HG03045 (cell line): ENCODE measurements at regions not wholly inside any gene's neighbourhood (a gene's known extent, or its start where the extent isn't known, plus 50 kb on each side); places are given as distances from the start of the nearest gene placed in this dataset.

Experiments used
- ATAC-seq: cut with Tn5 transposase; IDR thresholded peaks from one replicate; pipeline ENCODE4 v1.9.1; 2021; ENCODE audit warnings: mild to moderate bottlenecking, moderate library complexity; ENCODE audit not compliant: unreplicated experiment

DNA sequence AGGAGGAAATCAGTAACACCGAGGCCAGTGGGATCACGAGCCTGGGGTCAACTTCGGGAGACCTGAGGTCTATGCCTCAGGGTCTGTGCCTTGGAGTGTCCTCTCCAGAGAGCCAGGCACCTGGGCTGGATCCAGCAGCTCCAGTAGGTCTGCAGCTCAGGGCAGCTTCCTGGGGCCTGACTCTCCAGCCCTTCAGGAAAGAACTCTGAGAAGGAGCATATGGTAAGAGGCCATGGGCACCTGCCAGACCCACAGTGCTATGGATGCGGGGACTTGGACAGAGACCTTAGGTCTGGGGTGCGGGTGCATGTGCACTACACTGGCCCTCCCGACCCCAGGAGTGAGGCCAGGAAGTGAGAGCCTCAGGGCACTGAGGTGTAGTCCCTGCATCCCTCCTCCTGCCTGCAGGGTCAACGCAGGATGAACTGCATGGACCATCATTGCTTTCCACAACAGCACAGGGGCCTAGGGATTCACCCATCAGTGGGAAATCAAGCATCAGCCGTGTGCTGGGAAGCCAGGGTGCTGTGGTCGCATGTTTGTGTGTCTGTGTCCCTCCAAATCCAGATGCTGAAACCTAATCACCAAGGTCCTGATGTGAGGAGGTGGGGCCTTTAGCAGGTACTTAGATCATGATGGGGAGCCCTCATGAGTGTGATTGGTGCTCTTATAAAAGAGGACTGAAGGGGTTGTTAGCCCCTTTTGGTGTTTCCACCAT, 210.9 kb upstream of the CST7 start:
- ATAC-seq = no peak

DNA sequence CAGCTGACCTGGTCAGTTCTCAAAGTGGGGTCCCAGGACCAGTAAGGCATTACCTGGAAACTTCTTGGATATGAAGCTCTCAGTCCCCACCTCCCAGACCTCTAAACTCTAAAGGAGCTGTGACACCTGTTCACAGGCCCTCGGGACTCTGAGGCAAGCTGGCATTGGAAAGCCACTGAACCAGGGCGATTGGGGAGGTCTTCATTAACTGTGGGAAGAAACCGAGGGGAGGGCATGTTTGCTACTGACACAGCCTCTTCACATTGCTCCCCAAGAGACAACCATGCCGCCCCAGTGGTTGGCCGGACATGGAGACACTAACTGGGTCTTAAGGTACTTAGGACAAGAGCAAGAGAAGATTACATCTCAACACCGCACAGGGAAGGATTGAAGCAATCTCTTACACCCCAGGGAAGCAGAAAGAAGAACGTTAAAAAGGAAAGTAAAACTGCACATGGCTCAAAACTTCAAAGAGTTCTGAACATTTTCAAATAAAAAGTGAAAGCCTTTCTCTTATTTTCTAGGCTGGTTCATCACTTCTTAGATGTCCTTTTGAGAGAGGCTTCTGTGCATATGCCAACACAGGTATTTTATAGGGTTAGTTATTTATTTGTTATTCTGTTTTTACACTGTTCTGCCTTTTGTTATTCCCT, 210.0 kb upstream of the CST7 start:
- no peak for ATAC-seq

DNA sequence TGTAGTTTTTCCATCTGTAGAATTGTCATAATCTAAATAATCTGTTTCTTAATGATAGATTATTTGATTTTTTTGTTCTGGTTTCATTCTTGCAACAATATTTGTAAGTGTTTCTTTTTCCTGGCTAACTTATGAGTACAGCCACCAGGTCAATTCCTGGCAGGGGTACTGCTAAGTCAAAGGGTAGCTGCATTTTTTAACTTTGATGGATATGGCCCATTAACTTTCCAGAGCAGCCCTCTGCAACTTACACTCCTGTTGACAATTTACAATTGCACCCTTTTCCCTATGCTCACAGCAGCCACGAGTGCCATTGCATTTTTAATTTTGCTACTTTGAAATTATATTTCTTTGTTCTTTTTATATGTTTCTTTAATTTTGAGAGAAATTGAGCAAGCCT, 209.3 kb upstream of the CST7 start:
- ATAC-seq = no peak

DNA sequence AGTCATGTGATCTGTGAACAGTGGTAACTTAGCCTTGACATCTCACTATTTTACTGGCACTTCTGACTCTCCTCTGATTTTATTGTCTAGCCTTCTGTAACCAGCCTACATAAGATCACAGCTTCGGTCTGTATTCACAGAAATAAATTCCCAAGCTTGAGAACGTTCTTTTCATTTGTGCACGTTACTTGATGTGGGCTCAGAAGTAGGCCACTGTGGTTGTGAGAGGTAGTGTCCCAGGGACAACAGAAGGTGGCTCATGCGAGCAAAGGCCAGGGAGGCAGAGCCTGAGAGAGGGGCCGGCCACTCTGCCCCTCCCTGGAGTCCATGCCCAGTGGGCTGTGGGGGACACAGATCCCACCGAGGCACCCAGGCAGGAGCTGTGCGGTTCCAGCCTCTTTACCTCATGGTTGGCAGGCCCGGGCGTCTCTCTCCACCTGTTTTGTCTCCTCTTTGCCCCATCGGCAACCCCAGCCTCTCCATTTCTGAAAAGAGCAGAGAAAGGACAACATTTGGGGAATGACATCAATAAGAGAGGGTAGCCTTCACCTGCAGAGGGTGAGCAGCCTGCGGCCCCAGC, 207.5 kb upstream of the CST7 start:
- no peak for ATAC-seq

DNA sequence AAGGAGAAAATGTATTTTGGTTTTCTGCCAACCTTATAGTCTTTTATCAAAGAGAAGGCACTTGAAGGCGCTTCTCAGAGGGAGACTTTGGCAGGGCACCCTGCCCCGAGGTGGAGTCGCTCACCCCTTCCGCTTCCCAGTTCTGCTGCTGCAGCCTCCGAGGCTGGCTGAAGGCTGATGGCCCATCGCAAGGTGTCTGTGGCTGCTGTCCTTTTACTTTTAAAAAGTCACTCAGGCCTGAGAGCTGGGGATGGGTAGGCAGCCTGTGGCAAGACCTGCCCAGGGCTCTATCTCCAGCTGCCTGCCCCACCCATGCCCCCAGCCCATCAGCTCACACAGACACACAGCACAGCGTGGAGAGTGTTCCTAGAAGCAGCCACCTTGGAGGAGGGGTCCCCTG, 206.6 kb upstream of the CST7 start:
- ATAC-seq = no peak

DNA sequence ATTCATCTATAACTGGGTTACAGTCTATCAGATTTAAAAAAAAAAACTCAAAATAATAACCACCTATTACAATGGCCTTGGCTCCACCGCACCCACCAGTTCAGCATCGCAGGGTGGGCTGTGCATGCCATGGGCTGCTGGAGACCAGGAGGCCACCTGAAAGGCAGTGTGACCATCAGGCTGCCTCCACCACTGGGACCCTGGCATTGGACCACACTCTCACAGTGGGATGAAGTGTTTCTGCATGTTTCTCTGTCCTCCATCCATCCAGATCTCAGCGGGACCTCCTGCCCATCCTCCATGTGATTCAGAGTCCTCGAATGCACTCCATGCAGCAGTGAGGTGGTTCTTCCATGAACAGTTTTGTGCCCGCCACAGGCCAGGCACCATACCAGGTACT, 206.1 kb upstream of the CST7 start:
- ATAC-seq = no peak

DNA sequence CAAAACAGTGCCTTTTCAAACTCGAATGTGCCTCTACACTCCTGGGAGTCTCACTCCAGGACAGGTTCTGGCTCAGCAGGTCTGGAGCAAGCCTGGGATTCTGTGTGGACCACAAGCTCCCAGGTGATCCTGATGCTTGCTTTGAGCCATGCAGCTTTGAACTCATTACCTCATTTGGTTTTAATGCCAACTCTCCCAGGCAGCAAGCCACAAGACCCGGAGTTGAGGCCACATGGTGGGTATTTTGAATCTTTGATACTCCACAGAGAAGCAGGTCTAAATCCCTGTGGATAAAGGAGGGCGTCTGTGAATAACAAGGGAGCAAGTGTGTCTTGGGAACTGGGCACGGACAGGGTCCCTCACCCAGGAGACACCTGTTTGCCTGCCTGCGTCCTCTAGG, 205.4 kb upstream of the CST7 start:
- ATAC-seq = no peak

DNA sequence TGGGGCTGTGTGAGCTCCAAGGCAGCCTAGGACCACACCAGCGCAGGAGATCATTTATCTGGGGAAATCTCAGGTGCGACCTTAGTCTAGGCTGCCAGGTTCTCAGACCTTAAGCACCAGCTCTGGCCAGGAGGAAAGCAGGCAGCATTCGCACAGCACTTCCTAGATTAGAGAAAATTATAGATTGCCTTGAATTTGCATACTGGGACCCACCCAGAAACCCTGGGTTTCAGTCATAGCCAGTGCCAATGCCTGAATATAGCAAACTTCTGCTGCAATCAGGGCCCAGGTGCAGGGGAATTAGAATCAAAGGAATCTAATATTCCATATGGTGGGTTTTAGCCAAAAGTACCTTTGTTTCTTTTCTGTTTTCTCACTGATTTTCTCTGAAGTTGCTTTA, 204.3 kb upstream of the CST7 start:
- ATAC-seq = no peak

DNA sequence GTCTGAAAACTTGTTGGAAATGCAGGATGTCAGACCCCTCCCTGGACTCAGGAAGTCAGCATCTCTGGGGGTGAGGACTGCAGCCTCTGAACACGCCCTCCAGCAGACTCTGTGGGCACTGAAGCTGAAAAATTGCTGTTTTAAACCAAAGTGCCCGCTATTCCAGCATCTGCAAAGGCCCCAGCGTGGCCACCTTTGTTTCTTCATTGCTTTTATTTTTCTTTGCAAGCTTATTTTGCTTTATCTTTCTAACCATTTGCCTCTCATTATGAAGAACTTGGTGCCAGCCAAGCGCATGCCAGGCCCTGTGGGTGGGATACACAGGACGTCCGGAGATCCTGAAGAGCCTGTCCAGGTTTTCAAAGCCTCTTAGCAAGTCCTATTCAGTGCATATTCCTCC, 203.9 kb upstream of the CST7 start:
- no peak for ATAC-seq

DNA sequence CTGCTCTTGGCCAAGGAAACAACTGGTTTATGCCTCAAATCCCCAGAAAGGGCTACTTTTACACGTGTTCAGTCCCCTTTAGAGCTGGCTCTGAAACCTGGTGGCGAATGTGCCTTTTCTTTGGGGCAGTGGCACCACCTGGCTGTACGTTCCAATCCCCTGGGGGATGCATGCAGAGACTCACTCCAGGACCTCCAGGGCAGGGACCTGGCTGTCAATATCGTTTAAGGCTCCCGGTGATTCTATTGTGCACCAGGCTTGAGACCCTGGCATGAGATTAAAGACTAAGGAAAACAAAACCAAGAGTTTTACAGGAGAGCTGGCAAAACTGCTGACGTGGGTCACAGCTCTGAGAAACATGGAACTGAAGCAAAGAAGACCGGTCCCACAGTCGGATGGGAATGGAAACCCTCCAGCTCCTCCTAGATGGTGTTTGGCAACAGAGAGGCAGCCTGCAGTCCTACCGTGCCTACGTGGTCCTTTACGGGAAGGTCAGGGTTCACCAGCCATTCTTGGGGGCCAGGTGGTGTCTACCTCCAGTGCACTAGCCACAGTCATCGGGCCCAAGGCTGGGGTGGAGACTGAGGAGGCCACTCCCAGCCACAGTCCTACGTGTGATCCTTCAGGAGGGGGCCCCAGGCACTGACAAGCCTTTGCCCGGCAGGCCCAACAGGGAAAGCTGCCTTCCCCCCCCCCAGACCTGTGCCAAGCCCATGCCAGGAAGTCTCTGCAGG, 203.3 kb upstream of the CST7 start:
- ATAC-seq = no peak

DNA sequence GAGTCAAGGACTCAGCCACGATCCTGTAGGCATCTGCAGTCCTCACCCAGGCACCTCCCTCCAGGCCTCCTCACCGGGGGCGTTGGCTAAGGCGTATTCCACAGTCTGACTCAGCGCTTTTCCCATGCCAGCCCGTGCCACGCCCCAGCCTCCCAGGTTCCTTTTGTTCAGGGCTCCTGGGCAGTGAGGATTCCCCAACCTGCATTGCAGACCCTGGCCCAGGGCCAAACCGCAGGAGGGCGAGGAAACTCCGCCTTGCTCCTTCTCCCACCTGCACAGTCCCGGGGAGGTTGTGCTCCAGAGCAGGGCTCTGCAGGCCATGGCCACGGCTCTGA, 202.8 kb upstream of the CST7 start:
- ATAC-seq = no peak

DNA sequence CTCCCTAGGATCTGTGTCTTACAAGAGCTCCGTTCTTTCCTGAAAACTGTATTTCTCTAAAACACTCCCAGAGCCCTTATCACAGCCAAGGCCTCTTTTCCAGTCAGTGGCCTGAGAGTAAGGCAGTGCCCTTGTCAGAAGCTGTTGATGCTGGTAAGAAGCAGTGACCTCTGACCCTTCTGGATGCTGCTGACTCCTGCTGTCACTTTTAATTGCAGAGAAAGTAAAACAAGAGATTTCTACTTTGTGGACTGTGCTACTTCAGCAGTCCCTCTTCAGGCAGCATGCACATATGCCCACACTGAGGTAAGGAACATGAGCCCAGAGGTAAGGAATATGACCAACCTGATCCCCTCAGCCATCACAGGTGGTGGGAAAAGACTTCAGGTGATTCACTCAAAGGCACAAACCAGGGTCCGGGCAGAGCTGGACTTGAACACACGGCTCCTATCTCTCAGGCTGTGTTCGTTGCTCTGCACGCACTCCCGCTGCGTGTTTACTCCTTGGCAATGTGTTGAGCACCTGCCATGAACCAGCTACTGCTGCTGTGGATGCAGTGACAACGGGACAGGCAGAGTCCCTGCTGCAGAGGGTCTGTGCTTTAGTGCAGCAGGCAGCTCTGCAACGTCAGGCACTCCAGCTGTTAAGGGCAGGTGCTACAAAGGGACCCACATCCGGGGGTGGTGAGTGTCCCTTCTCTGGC, 201.9 kb upstream of the CST7 start:
- no peak for ATAC-seq

DNA sequence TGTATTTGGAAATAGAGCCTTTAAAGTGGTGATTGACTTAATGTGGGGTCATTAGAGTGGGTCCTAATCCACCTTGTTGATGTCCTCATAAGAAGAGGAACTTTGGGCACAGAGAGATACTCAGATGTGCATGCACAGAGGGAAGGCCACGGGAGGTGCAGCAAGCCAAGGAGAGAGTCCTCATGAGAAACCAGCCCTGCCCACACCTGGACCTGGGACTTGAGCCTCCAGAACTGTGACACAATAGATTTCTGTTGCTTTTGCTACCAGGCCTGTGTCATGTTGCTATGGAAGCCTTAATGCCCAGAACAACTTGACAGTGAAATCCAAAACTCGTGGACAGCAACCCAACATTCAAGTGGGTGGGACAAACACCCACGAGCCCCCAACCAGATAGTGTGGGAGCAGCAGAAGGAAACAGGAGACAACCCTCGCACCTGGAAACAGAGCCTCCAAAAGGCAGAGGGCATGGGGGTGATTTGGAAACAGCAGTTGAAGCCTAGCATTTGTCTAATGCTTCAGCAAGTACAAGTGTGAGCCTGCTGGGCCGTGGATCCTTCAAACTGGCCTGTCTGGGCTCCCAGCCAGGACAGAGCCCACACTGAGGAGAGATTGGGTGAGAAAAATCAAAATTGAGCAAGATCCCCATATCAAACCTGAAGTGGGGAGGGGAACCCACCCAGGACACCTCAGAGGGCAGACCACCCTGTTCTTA, 201.0 kb upstream of the CST7 start:
- no peak for ATAC-seq

DNA sequence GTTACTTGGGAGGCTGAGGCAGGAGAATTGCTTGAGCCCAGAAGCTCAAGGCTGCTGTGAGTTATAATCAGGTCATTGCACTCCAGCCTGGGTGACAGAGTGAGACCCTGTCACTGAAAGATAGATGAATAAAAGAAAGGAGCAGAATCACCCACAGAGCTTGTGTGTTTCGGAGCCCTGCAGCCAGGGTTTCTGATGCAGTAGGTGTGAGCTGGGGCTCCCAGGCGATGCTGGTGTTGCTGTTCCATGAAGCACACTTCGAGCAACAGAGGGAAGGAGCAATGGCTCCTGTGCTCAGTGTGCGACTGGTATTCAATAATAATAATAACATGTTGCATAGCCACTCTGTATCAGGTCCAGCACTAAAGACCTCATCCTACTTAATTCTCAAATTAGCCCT, 197.5 kb upstream of the CST7 start:
- ATAC-seq = no peak

DNA sequence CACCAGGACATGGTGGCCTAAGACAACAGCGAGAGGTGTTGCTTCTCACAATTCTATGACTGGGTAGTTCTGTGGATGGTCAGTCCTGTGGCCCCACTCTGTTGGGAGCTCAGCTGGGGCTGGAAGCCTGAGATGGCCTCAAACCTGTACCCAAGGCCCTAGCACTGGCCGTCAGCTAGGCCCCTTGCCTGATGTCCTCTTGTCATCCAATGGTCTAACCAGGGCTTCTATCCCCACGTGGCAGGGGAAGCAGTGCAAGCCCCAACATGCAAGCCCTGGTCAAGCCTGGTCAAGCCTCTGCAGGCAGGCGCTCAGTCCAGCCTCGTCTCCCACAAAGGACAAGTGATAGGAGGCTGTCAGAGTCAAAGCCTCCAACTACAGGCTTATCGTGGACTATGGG, 196.5 kb upstream of the CST7 start:
- no peak for ATAC-seq

DNA sequence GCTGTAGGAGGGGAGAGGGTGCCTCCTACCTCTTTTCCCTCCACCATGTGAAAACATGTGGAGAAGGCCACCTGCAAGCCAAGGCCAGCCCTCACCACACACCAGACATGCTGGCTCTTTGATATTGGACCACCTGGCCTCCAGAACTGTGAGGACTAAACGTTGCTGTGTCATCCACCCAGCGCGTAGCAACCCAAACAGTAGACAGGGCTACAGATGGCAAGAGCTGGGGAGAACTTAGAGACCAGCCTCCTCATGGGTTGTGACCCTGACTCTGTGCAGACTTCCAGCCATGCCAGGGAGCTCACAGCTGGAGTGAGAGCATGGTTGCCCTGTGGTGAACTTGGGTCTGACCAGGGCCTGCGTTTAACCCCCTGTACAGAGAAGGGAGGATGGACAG, 195.9 kb upstream of the CST7 start:
- ATAC-seq = no peak

DNA sequence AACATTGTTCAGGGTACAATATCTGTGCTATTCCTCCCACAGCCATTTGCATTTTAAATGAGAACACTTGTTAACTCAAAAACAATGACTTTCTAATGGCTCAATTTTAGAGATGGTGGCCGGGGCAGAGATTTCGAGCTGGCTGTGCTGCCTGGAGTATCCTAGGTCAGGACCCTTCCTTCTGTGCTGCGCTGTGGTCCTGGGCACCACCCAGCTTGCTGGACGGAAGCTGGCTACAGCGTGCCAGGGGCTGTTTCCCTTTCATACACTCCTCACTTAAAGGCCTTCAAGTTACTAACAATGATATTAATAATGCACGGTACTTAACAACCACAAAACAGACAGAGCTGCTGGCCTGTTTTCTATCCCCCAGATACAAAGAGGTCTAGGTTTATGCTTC, 194.4 kb upstream of the CST7 start:
- no peak for ATAC-seq

DNA sequence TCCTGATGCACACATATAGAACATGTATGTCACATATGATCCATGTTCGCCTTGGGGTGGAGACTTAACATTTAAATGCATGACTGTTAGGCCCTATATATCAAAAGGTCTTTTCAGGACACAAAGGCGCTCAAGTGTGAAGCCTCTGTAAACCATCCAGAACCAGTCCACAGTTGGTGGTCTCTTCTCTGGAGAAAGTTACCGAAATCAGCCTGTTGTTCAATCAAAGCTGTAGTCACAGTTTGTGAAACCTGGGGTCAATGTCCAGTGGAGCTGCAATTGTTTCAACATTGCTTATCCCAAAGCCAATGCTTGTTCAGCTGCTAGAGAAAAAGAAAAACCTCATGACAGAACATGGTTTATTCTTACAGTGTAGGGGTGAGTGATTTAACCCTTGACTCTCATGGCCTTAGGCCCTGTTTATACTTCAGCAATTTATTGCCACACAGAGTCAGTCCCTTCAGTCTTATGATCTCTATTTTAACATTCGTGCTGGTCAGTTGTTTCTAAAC, 193.6 kb upstream of the CST7 start:
- ATAC-seq = no peak

DNA sequence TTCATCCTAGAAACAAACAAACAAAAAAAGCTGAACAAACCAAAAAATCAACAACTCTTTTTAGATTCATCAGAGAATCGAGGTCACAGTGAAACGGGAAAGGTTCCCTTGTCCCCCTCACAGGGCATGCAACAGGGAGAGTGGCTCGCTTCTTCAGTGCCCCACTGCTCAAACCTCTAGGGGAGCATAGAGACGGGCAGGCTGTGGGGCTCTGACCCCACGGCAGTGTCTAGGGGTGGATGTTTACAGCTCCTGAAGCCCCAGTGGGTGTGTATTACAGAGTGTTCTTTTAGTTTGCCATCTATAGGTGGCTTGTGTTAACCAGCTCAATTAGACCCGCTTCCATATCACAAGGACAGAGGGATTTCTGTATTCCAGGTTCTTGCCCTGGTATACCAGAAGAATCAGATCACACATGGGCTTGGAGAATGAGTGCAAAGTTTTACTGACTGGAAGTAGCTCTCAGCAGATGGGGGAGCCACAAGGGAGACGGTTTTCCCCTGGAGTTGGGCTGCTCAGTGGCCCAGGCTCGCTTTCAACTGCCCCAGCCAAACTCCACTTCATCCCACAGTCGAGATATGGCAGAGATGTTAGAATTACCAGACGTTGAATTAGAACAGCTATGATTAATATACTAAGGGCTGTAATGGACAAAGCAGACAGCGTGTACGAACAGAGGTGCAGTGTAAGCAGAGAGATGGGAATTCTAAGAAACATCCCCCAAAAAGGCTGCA, 192.6 kb upstream of the CST7 start:
- ATAC-seq = no peak
